GM12878 (cell line): ENCODE measurements at regions not wholly inside any gene's neighbourhood (a gene's known extent, or its start where the extent isn't known, plus 50 kb on each side); places are given as distances from the start of the nearest gene placed in this dataset.

Experiments used
- ATAC-seq: fragments of 200-7000 bp; cut with Tn5 transposase; 3 replicates; pipeline ENCODE4 v1.9.1; 2020; ENCODE audit warnings: mild to moderate bottlenecking, moderate library complexity
- BruUV-seq: library from RNA; stranded (reverse); fragments of 400-500 nt; replicated peaks from 2 replicates; lab custom pipeline; 2021; lab: Mats Ljungman, UMichigan
- CTCF ChIA-PET: fragments of 300-600 bp; sonication (Branson Sonifier 250); formaldehyde crosslinking; extraction: SDS; loops from one replicate; lab custom pipeline; 2021; ENCODE audit warnings: inconsistent platforms; lab: Yijun Ruan, JAX
- POLR2A ChIA-PET: fragments of 350-600 bp; formaldehyde crosslinking; extraction: SDS; loops from one replicate; lab custom pipeline; 2021; ENCODE audit warnings: inconsistent platforms; lab: Charles Lee
- RAD21 ChIA-PET: fragments of 300-600 bp; sonication (Branson Sonifier 250); formaldehyde crosslinking; loops from one replicate; lab custom pipeline; 2023; ENCODE audit warnings: antibody characterized with exemption; ENCODE audit not compliant: unreplicated experiment; lab: Charles Lee
- SMC1A ChIA-PET: fragments of 300-600 bp; sonication (Branson Sonifier 250); formaldehyde crosslinking; loops from one replicate; lab custom pipeline; 2023; ENCODE audit not compliant: unreplicated experiment, uncharacterized antibody; lab: Charles Lee
- DNase-seq: peaks from one replicate; pipeline ENCODE4 v3.0.0-alpha.2; 2011; ENCODE audit warnings: low read depth, low spot score
- FAIRE-seq: peaks from 3 replicates; lab custom pipeline; 2011; peaks lifted over from hg19 to GRCh38; lab: Jason Lieb, UNC
- H2AFZ ChIP-seq: 2 replicates; pipeline ENCODE4 v1.6.0; 2011; ENCODE audit warnings: low read depth, low read length, control low read depth; ENCODE audit not compliant: control insufficient read depth
- H3K27ac ChIP-seq: 2 replicates; pipeline ENCODE4 v1.5.1; 2011; ENCODE audit warnings: control low read depth; ENCODE audit not compliant: control insufficient read depth, insufficient read depth
- H3K27me3 ChIP-seq, 2 experiments: replicated peaks in 1 of 2; 2 replicates each; pipeline versions ENCODE4 v1.6.0 to v1.6.1; 2011; ENCODE audit warnings: low read length in 1 of 2; ENCODE audit not compliant: control insufficient read depth in 2 of 2, insufficient read depth in 2 of 2
- H3K36me3 ChIP-seq, 2 experiments: 2 replicates each; pipeline ENCODE4 v1.5.1; 2011; ENCODE audit warnings: low read length in 1 of 2; ENCODE audit not compliant: control insufficient read depth in 2 of 2, insufficient read depth in 2 of 2
- H3K4me1 ChIP-seq: 2 replicates; pipeline ENCODE4 v1.6.1; 2011; ENCODE audit warnings: mild to moderate bottlenecking, low read length, moderate library complexity, mixed read lengths; ENCODE audit not compliant: control insufficient read depth, insufficient read depth
- H3K4me2 ChIP-seq: 2 replicates; pipeline ENCODE4 v1.6.0; 2011; ENCODE audit warnings: control low read depth; ENCODE audit not compliant: control insufficient read depth, insufficient read depth
- H3K4me3 ChIP-seq: fragments of 200-600 bp; sonication (generic); 2 replicates; pipeline ENCODE4 v1.5.1; 2016
- H3K79me2 ChIP-seq: 2 replicates; pipeline ENCODE4 v1.6.0; 2011; ENCODE audit warnings: low read length; ENCODE audit not compliant: control insufficient read depth, insufficient read depth
- H3K9ac ChIP-seq: 2 replicates; pipeline ENCODE4 v1.8.0; 2011; ENCODE audit warnings: low read length, control low read depth, mixed read lengths; ENCODE audit not compliant: control insufficient read depth, insufficient read depth
- H3K9me3 ChIP-seq: replicated peaks from 3 replicates; pipeline ENCODE4 v1.5.1; 2011; ENCODE audit warnings: mild to moderate bottlenecking, low read length; ENCODE audit not compliant: control insufficient read depth, insufficient read depth
- H4K20me1 ChIP-seq: 2 replicates; pipeline ENCODE4 v1.6.0; 2011; ENCODE audit not compliant: control insufficient read depth, insufficient read depth
- CHD2 ChIP-seq: IDR thresholded peaks from 2 replicates; pipeline ENCODE4 v1.6.1; 2011; ENCODE audit warnings: low read depth, low read length, improper control_type of control experiment, borderline replicate concordance
- ESRRA ChIP-seq: IDR thresholded peaks from 2 replicates; pipeline ENCODE4 v1.6.1; 2012; ENCODE audit warnings: mild to moderate bottlenecking, low read length, improper control_type of control experiment
- HDAC6 ChIP-seq: fragments of 200-600 bp; sonication (generic); IDR thresholded peaks from one replicate; pipeline ENCODE4 v1.8.0; 2017; ENCODE audit warnings: antibody characterized with exemption; ENCODE audit not compliant: unreplicated experiment
- MEF2B ChIP-seq: fragments of 450-650 bp; IDR thresholded peaks from 2 replicates; pipeline ENCODE4 v1.6.1; 2018; ENCODE audit warnings: mild to moderate bottlenecking, moderate library complexity; ENCODE audit not compliant: partially characterized antibody, poor library complexity, severe bottlenecking
- PBX3 ChIP-seq: IDR thresholded peaks from 2 replicates; pipeline ENCODE4 v1.6.1; 2011; ENCODE audit warnings: mild to moderate bottlenecking, low read depth, low read length, moderate library complexity; ENCODE audit not compliant: insufficient replicate concordance
- RFX5 ChIP-seq: IDR thresholded peaks from 2 replicates; pipeline ENCODE4 v1.6.1; 2011; ENCODE audit warnings: low read depth, low read length, improper control_type of control experiment
- WGBS: methylation state at CpG from one replicate; pipeline ENCODE4 v1.1.6; 2016; ENCODE audit warnings: low lambda C conversion rate; ENCODE audit not compliant: insufficient replicate concordance, insufficient coverage; ENCODE audit errors: missing lambda C conversion rate; 5-methylcytosine and 5-hydroxymethylcytosine counted together
- in situ Hi-C: fragments of 300-500 bp; cut with MboI; formaldehyde crosslinking; loops from 9 replicates; pipeline ENCODE4 v1.14.3; 2018; ENCODE audit warnings: mixed read lengths
- intact Hi-C: fragments of 100-400 bp; cut with micrococcal nuclease; formaldehyde crosslinking; loops from one replicate; pipeline ENCODE4 v1.14.2; 2022; ENCODE audit not compliant: unreplicated experiment

- H3K4me1 ChIP-seq: no peaks in the 10 kb centered on the region
- no peaks in the 10 kb centered on the region for H3K27me3 ChIP-seq
- H2AFZ ChIP-seq: no peak overlapping the region
- no peak overlapping the region for H3K4me3 ChIP-seq
- DNase-seq: no peak
- H3K36me3 ChIP-seq: no peaks in the 10 kb centered on the region
- ChIA-PET CTCF (no interaction called here), RAD21 (no interaction called here), POLR2A (no interaction called here), SMC1A (interaction anchor here (1.1 kb wide), 1 partner anchor 12 kb away, joined by 3 read pairs; no protein-coding TSS in a partner anchor)
- intact Hi-C loops: no loop called here
- 35% methylated on average over 5 of the region's 5 CpGs for WGBS
- H3K4me2 ChIP-seq: no peak overlapping the region
- no peak for TF ChIP-seq ESRRA
- no peak for ATAC-seq
- no peaks in the 10 kb centered on the region for H3K79me2 ChIP-seq
- in situ Hi-C loops: no loop called here
- no peaks in the 10 kb centered on the region for H4K20me1 ChIP-seq
- no peaks in the 10 kb centered on the region for H3K9me3 ChIP-seq
- no TSS peak for BruUV-seq
- FAIRE-seq: no peak
- H3K27ac ChIP-seq: no peak overlapping the region
- no peak overlapping the region for H3K9ac ChIP-seq
Measured at GRCh38 chr3:31067004-31067403, 172.5 kb upstream of the GADL1 start.

GRCh38 chr3:31075471-31075870 is 181.0 kb upstream of the GADL1 start:
- BruUV-seq: no TSS peak
- no peaks in the 10 kb centered on the region for H3K79me2 ChIP-seq
- WGBS: 76% methylated on average over 2 of the region's 2 CpGs
- H3K4me1 ChIP-seq: no peaks in the 10 kb centered on the region
- H4K20me1 ChIP-seq: no peaks in the 10 kb centered on the region
- in situ Hi-C loops: no loop called here
- ChIA-PET RAD21 (no interaction called here), SMC1A (interaction anchor here (1.3 to 2.0 kb wide), 2 partner anchors 10 to 12 kb away, joined by 3 to 4 read pairs; no protein-coding TSS in a partner anchor), CTCF (interaction anchor here (1.4 to 2.6 kb wide), 2 partner anchors 12 to 29 kb away, joined by 3 to 10 read pairs; no protein-coding TSS in a partner anchor), POLR2A (no interaction called here)
- ATAC-seq: no peak
- no peak overlapping the region for H2AFZ ChIP-seq
- no peak for TF ChIP-seq CHD2
- TF ChIP-seq HDAC6: no peak
- TF ChIP-seq PBX3: no peak
- TF ChIP-seq RFX5: no peak
- no peak for TF ChIP-seq ESRRA
- no peak for TF ChIP-seq MEF2B
- TF ChIP-seq, all 136 proteins: peak for 0
- FAIRE-seq (no peak), DNase-seq (no peak)
- Histone ChIP-seq H3K27ac (no peak overlapping the region), H3K9me3 (no peaks in the 10 kb centered on the region; the same call in 2 of the 3 replicates), H3K9ac (no peak overlapping the region), H3K36me3 (no peaks in the 10 kb centered on the region), H3K4me2 (no peak overlapping the region), H3K4me3 (no peak overlapping the region), H3K27me3 (no peaks in the 10 kb centered on the region)
- intact Hi-C loops: no loop called here
